ENCODE measurements at regions not wholly inside any gene's neighbourhood (a gene's known extent, or its start where the extent isn't known, plus 50 kb on each side); places are given as distances from the start of the nearest gene placed in this dataset.
"Not testable (repeated sequence)": the region's sequence is repeated elsewhere in the genome, so short reads cannot be mapped to it uniquely, and the experiment has no call there.

DNA sequence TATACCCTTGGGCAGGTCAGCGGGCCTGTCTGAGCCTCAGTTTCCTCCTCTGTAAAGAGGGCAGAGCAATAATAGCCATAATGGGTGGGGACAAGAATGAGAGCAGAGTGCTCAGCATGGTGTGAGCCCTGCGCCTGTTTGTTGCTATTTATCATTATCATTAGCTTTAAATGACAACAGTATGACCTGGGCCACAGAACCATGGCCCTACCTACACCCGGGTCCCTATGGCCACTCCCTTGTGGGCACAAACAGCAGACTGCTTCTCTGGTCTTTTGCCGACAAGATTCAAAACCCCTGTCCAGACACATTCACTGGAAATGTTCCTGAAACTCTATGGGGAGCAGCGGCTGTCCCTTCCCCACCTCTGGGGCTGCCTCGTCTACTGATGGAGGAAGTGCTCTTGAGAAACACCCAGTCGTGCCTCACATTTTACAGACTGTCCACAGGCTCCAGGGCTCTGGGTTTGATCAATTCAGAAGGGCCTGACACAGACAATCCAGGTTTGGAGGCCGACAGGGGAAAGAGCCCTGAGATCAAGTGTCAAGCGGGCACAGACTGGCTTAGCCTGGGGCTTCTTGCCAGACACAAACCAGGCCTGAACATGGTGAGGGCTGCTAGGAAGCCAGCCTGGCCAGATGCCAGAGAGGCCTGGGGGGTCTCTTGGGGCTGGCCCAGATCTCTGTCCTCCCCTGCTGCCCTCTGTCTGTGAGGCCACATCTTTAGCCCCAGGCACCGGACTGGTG, 112.5 kb upstream of the CD82 start:
- no peak for DNase-seq

DNA sequence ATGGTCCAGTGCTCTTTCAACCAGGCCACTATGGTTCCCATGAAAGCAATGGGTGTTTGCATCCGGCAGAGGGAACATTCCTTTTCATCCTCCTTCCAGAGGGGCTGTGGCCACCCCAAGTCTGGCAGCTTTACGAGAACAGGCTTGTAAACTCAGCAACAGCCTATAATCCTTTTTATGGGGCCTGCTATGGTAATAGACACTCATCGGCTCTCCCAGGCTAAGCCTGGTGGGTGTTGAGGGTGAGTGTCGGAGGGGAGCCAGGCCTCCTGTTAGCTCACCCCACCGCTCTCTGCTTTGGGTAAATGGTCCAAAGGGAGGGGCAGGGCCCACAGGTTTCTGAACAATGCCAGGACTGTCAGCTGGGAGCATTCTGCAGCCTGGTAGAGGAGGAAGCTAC, 111.6 kb upstream of the CD82 start:
- no peak for DNase-seq

DNA sequence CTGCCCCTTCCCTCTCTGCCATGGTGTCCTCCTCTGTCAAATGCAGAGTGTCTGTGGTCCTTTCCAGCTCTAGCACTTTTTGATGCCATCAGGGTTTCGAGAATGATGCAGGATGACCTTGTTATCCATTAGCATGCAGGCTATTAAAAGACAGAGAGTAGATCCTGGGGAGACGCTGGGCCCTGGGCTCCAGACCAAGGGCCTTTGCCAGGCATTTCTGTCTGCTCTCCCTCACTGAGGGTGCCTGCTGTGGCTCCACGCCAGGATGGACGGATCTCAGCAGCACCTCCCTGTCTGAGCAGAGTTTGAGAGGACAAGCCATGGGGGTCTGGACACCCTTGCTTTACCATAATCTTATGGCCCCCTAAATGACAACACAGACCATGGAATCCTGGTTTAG, 110.8 kb upstream of the CD82 start:
- no peak for DNase-seq

DNA sequence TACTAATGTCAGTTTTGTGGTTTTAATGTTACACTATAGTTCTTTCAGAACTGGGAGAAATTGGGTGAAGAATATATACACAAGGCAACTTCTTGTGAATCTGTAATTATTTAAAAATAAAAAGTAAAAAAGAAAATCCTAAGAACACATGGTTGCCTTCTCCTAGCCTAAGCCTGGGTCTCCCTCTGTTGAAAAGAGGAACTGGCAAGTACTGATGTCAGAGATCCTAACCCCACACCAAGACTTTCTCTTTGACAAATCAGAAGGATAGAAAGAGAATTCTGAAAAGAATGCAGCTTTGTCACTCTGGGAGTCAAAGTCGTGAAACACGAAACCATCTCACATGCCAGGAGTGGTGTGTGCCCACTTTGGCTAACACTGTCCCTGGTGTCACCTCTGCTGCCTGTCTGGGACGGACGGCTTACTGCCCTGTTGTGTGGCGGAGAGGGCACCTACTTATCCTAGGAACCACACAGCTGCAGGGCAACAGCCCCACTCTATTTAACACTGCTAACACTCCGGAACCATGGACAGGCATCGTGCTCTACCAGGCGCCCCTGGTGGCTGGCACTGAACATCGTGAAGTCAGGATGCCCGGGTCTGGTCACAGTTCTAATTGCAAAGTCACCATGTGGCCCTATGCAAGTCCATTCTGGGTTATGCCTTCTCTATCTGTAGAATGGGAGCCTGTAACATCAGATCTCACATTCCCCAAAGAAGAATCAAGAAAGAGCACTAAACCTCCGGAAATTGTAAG, 108.7 kb upstream of the CD82 start:
- no peak for DNase-seq

DNA sequence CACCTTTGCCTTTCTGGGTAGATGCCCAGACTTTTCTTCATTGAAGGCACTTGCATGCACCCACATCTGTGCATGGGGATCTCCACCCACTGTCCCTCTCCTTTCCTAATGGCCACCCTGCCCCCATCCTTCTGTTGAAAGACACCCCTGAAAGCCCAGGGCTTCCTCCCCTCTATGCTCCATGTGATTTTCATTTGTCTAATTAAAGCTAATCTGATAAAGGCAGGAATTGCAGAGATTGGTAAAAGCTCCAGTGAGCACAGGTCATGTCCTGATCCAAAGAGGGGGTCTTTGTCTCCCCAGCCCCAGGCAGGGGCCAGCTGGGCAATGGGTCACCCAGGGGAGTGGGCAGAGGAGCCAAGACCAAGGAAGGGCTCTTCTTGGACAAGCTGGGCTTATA, 107.6 kb upstream of the CD82 start:
- no peak for DNase-seq

DNA sequence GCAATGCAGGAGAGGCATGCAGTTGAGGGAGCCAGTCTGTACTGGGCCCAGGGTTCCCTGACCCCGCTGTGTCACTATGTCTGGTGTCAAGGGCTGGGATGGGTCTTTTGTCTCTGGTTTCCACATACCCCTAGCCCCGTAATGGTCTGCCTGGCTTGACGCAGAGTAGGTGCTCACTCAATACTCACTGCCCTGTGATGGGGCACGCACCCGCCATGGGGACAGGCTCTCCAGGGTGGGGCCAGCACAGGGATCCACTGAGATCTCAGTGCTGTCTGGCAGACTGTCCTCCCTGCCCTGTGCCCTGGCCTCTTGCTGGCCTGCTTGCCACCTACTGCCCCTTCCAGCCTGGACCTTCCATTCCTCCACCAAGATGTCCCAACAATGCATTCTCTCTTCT, 101.7 kb upstream of the CD82 start:
- DNase-seq: no peak

- no peak for DNase-seq
Measured at GRCh38 chr11:44464741-44465140, 100.7 kb upstream of the CD82 start.

DNA sequence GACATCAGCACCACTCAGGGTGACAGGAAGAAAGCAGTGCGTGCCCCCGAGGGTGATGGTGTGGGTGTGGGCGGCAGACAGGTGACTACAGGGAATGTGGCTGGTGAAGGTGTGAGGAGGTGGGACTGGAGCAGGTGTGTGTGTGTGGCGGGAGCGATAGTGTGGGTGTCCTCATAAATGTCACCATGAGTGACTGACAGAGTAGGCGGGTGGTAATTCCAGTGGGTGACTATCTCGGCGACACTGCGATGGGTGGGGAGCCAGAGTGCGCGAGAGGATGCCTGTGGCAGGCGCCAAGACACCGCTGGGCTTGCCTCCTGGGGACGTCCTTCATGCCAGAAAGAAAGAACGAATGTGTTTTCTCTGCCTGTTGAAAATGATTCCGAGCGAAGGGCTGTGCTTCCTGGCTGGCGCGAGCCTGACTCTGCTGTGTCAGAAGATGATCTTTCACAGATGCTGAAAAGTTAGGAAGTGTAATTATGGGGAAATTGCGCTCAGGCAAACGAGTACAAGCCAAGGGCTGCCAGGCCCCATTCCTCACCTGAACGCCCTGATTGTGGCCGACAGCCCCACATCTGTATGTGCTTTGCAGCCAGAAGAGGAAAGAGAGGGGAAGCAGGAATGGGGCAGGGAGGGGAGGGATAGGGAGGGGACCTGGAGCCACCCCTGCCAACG, 98.8 kb upstream of the CD82 start:
- peak in 2 of 58 donors; percentile 1 to 12 for DNase-seq

DNA sequence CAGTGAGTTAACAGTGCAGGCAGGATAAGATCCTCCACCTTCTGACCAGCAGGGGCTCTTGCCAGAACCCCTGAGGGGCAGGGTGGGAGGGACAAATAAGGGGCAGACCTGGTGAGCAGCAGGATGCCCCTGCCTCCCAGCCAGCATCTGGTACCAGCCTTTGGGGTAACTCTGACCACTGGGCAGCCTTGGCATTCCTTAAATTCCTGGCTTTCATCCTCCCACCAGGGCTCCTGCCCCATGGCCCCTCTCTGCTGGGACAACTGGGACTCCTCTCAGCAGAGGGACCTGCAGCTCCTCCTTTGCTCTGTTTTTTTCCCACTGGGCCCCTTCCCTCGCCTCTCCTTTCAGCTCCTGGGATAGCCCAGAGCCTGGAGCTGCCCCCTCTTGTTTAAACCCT, 98.0 kb upstream of the CD82 start:
- DNase-seq: no peak

GRCh38 chr11:44467931-44468330, 97.5 kb upstream of the CD82 start:
- DNase-seq: no peak

DNA sequence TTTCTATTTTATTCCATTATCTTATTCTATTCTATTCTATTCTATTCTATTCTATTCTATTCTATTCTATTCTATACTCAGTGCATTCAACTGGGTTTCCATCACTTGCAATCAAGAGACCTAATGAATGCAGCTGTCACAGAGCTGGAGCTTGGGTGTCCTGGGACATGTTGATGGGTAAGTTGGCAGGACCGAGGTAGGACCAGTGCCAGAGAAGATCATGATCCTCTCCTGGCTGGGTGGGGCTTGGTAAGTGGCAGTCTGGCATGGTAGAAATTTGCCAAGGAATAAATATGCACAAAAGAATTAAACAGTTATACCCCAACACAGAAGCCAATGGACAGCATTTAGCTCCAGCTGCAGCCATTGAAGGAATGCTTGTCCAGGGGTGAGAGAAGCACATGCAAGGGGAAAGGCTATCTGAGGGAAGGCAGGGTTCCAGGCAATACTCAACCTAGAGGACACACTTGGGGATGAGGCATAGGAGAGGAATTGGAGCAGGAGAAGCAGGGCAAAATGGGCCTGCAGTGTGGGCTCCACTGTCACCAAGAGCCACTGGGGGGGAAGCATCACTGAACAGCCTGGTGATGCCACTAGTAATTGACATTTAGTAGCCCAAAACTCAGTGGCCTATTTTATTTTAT, 97.0 kb upstream of the CD82 start:
- no peak for DNase-seq

DNA sequence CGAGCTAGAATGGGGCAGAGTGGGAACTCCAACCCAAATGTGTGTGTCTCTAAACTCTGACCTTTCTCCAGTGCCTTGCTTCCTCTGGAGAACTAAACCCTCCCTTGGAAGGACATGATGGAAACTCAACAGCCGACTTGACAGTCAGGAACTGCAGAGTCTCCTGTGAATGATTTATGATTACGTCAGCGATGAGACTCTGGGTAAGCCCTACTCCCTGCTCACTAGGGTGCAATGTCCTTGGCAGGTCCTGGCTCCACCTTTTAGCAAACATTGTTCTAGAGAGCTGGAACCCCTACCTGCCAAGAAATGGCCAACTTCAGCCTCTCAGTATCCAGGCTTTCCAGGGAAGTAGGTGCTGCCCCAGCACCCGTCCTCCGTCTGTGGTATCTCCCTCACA, 96.1 kb upstream of the CD82 start:
- no peak for DNase-seq

- DNase-seq: no peak
Measured at GRCh38 chr11:44470854-44471253, 94.6 kb upstream of the CD82 start.

- DNase-seq: no peak
Measured at GRCh38 chr11:44471603-44472002, 93.9 kb upstream of the CD82 start.

DNA sequence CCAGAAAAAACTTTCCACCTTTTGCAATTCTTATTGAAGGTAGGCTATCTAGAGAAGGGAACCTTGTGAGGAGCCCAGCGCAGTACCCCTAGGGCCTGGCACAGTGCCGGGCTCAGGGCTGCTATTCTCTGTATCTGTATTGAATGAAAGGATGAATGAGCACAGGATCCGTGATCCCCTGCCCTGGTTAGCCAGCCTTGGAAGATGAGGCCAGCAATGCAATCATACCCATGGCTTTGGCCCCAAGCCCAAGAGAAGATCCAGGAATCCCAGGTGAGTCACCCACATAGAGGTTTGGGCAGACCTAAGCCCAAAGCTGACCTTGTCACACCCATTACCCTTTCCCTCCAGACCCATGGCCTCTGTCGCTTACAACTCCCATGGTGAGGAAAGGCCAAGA, 92.5 kb upstream of the CD82 start:
- DNase-seq: no peak

DNA sequence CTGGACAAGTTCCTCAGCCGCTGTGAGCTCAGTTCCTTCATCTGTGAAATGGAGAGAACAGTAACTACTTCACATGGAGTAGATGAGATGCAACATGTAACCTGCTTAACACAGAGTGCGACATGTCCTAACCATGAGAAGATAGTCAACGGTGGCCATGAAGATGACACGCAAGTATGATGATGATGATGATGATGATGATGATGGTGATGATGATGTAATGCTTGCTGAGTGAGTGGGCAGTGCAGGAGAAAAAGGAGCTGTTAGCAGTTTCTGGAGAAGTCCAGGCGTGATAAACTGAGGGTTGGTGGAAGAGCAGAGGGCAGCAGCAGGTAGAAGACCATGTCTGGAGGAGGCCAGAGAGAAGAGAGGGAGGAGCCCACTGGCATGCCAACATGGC, 90.8 kb upstream of the CD82 start:
- no peak for DNase-seq

GRCh38 chr11:44475114-44475686, 90.3 kb upstream of the CD82 start:
- DNase-seq: no peak

- DNase-seq: not testable (repeated sequence)
Measured at GRCh38 chr11:44482338-44482737, 83.1 kb upstream of the CD82 start.

- DNase-seq: no peak
Measured at GRCh38 chr11:44483919-44484610, 81.4 kb upstream of the CD82 start.

GRCh38 chr11:44488165-44488965, 77.1 kb upstream of the CD82 start:
- DNase-seq: peak in 4 of 58 donors; percentile 7 to 55 (median 32)
